Smooth muscle cell (in vitro differentiated cells): ENCODE measurements at regions not wholly inside any gene's neighbourhood (a gene's known extent, or its start where the extent isn't known, plus 50 kb on each side); places are given as distances from the start of the nearest gene placed in this dataset.

Experiments used
- DNase-seq: peaks from one replicate; lab custom pipeline; 2025; ENCODE audit not compliant: unreplicated experiment; lab: John Stamatoyannopoulos, UW
- H2AFZ ChIP-seq: fragments of 200-600 bp; sonication (generic); 2 replicates; pipeline ENCODE4 v1.6.0; 2016; ENCODE audit warnings: antibody characterized with exemption, low read depth, mild to moderate bottlenecking
- H3F3A ChIP-seq: fragments of 200-600 bp; sonication (generic); 2 replicates; pipeline ENCODE4 v1.6.0; 2017; ENCODE audit warnings: antibody characterized with exemption, low read depth
- H3K27ac ChIP-seq: fragments of 200-600 bp; sonication (generic); 2 replicates; pipeline ENCODE4 v1.5.1; 2016; ENCODE audit warnings: low read depth, mild to moderate bottlenecking
- H3K27me3 ChIP-seq: fragments of 200-600 bp; sonication (generic); 2 replicates; pipeline ENCODE4 v1.6.1; 2016; ENCODE audit warnings: low read depth, mild to moderate bottlenecking
- H3K36me3 ChIP-seq: fragments of 200-600 bp; sonication (generic); 2 replicates; pipeline ENCODE4 v1.5.1; 2016; ENCODE audit warnings: low read depth
- H3K4me1 ChIP-seq: fragments of 200-600 bp; sonication (generic); 2 replicates; pipeline ENCODE4 v1.5.1; 2016; ENCODE audit warnings: low read depth
- H3K4me2 ChIP-seq: fragments of 200-600 bp; sonication (generic); 2 replicates; pipeline ENCODE4 v1.6.0; 2016; ENCODE audit warnings: mild to moderate bottlenecking
- H3K4me3 ChIP-seq: fragments of 200-600 bp; sonication (generic); 2 replicates; pipeline ENCODE4 v1.5.1; 2016; ENCODE audit warnings: mild to moderate bottlenecking
- H3K79me2 ChIP-seq: fragments of 200-600 bp; sonication (generic); 2 replicates; pipeline ENCODE4 v1.6.0; 2016; ENCODE audit warnings: low read depth, mild to moderate bottlenecking
- H3K9ac ChIP-seq: fragments of 200-600 bp; sonication (generic); 2 replicates; pipeline ENCODE4 v1.6.0; 2016; ENCODE audit warnings: low read depth
- H3K9me3 ChIP-seq: fragments of 200-600 bp; sonication (generic); replicated peaks from 2 replicates; pipeline ENCODE4 v1.5.1; 2016; ENCODE audit warnings: low read depth
- H4K20me1 ChIP-seq: fragments of 200-600 bp; sonication (generic); 2 replicates; pipeline ENCODE4 v1.6.0; 2016; ENCODE audit warnings: low read depth
- CTCF ChIP-seq: fragments of 200-600 bp; sonication (generic); IDR thresholded peaks from 2 replicates; pipeline ENCODE4 v1.5.1; 2017; ENCODE audit warnings: borderline replicate concordance, mild to moderate bottlenecking, antibody characterized with exemption; ENCODE audit not compliant: insufficient read depth, poor library complexity, severe bottlenecking
- WGBS: methylation state at CpG from one replicate; pipeline ENCODE4 v1.1.7; 2016; ENCODE audit warnings: low lambda C conversion rate; 5-methylcytosine and 5-hydroxymethylcytosine counted together

DNA sequence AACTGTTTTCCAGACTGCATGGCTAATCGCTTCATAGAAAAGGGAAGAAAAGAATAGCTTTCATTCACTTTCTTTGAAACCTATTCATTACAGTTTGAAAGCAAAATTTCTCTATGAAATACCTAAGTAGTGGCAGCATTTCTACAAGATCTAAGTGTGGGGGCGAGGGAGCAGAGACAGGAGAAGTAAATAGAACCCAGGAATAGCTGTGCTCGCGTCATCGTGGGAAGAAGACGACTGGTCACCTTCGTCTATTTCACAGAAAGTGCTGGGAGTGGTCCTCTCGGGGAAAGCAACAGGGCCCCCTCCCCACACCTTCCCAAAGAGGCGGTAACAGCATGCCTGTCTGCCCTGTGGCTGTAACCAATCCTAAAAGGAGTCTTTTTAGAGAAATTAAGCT, 169.9 kb upstream of the NOCT start:
- no peak overlapping the region for H3K27ac ChIP-seq
- no peak overlapping the region for H3K4me2 ChIP-seq
- H4K20me1 ChIP-seq, result no peaks in the 10 kb centered on the region
- no peaks in the 10 kb centered on the region for H3K9me3 ChIP-seq
- no peaks in the 10 kb centered on the region for H3K4me1 ChIP-seq
- no peak overlapping the region for H2AFZ ChIP-seq
- no peak for DNase-seq
- H3K79me2 ChIP-seq, result no peaks in the 10 kb centered on the region
- no peak overlapping the region for H3K4me3 ChIP-seq
- 85% methylated on average over 9 of the region's 9 CpGs for WGBS
- peaks cover 26% of the 10 kb centered on the region for H3K27me3 ChIP-seq
- no peaks in the 10 kb centered on the region for H3K36me3 ChIP-seq
- no peak for TF ChIP-seq CTCF
- H3F3A ChIP-seq, result no peaks in the 10 kb centered on the region
- no peak overlapping the region for H3K9ac ChIP-seq

- H3K27me3 ChIP-seq, result peaks cover 32% of the 10 kb centered on the region
- H3K4me1 ChIP-seq, result no peaks in the 10 kb centered on the region
- no peaks in the 10 kb centered on the region for H3K9me3 ChIP-seq
- H3K79me2 ChIP-seq, result no peaks in the 10 kb centered on the region
- no peak for TF ChIP-seq CTCF
- 83% methylated on average over 6 of the region's 6 CpGs for WGBS
- H3K27ac ChIP-seq, result no peak overlapping the region
- DNase-seq, result no peak
- H3K4me2 ChIP-seq, result no peak overlapping the region
- H3K36me3 ChIP-seq, result no peaks in the 10 kb centered on the region
- H3F3A ChIP-seq, result no peaks in the 10 kb centered on the region
- H3K9ac ChIP-seq, result no peak overlapping the region
- H3K4me3 ChIP-seq, result no peak overlapping the region
- no peak overlapping the region for H2AFZ ChIP-seq
- no peaks in the 10 kb centered on the region for H4K20me1 ChIP-seq
Observed at GRCh38 chr4:138845054-138845453, 170.5 kb upstream of the NOCT start.

DNA sequence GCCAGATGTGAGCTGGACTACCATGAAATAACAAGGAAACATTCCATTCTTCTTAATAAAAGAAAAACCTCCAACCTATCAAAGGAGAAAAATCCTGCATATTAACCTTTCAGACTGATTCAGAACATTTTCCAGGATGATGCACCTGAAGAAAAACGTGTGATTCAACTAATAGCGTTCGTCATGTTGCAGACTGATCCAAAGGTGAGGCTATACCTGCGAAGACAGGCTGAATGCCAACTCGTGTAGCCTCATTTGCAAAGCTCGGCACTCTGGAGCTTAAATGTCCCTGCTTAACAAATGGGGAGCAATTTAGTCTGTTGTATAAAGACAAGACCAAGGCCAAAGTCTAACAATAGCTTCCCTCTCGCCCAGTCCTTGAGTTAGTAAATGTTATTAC, 172.0 kb upstream of the NOCT start:
- H3K9ac ChIP-seq, result no peak overlapping the region
- no peaks in the 10 kb centered on the region for H3K9me3 ChIP-seq
- H3K79me2 ChIP-seq, result no peaks in the 10 kb centered on the region
- no peaks in the 10 kb centered on the region for H3K36me3 ChIP-seq
- no peak for DNase-seq
- peaks cover 34% of the 10 kb centered on the region for H3K27me3 ChIP-seq
- 81% methylated on average over 7 of the region's 7 CpGs for WGBS
- no peaks in the 10 kb centered on the region for H3K4me1 ChIP-seq
- no peak for TF ChIP-seq CTCF
- no peaks in the 10 kb centered on the region for H3F3A ChIP-seq
- H3K4me3 ChIP-seq, result no peak overlapping the region
- H3K27ac ChIP-seq, result no peak overlapping the region
- H2AFZ ChIP-seq, result no peak overlapping the region
- no peak overlapping the region for H3K4me2 ChIP-seq
- no peaks in the 10 kb centered on the region for H4K20me1 ChIP-seq

GRCh38 chr4:138841343-138841742, 174.2 kb upstream of the NOCT start:
- Histone ChIP-seq H3F3A (no peaks in the 10 kb centered on the region), H3K27me3 (peaks cover 34% of the 10 kb centered on the region), H3K4me3 (no peak overlapping the region), H3K4me1 (no peaks in the 10 kb centered on the region), H3K36me3 (no peaks in the 10 kb centered on the region), H3K79me2 (no peaks in the 10 kb centered on the region), H3K9ac (no peak overlapping the region), H3K9me3 (no peaks in the 10 kb centered on the region), H2AFZ (no peak overlapping the region), H4K20me1 (no peaks in the 10 kb centered on the region), H3K4me2 (no peak overlapping the region), H3K27ac (no peak overlapping the region)
- no peak for DNase-seq
- TF ChIP-seq CTCF, result no peak
